CD4-positive, alpha-beta T cell (primary cell): ENCODE measurements at regions not wholly inside any gene's neighbourhood (a gene's known extent, or its start where the extent isn't known, plus 50 kb on each side); places are given as distances from the start of the nearest gene placed in this dataset.

Experiments used
- ATAC-seq: fragments of 200-7000 bp; cut with Tn5 transposase; one replicate; pipeline ENCODE4 v1.10.0; 2022; ENCODE audit warnings: mild to moderate bottlenecking; ENCODE audit not compliant: poor library complexity
- CTCF ChIA-PET: fragments of 350-600 bp; sonication (Branson Sonifier 250); formaldehyde crosslinking; loops from one replicate; lab custom pipeline; 2021; ENCODE audit warnings: antibody characterized with exemption, inconsistent platforms; lab: Charles Lee
- POLR2A ChIA-PET: fragments of 350-600 bp; sonication (Branson Sonifier 250); formaldehyde crosslinking; loops from one replicate; lab custom pipeline; 2021; ENCODE audit warnings: antibody characterized with exemption, inconsistent platforms; lab: Charles Lee
- DNase-seq, 14 experiments: peaks; one replicate each; pipeline ENCODE4 v3.0.0-alpha.2; 2013 to 2020; ENCODE audit warnings: mixed read lengths in 2 of 14
- H3K27ac ChIP-seq, 2 donors: one replicate each; pipeline versions ENCODE4 v1.5.1 to v1.7.0; 2013; ENCODE audit warnings: low read length in 2 of 2, low read depth in 1 of 2, mild to moderate bottlenecking in 1 of 2
- H3K27me3 ChIP-seq, 2 experiments: 1 replicate in 1 of 2; 2 replicates in 1 of 2; pipeline versions ENCODE4 v1.6.1 to v1.7.0; 2013; ENCODE audit warnings: low read length in 2 of 2, control low read depth in 1 of 2, mild to moderate bottlenecking in 1 of 2, moderate library complexity in 1 of 2; ENCODE audit not compliant: insufficient read depth in 2 of 2, control insufficient read depth in 1 of 2
- H3K36me3 ChIP-seq: one replicate; pipeline ENCODE4 v1.6.1; 2013; ENCODE audit warnings: low read length, control low read depth; ENCODE audit not compliant: insufficient read depth
- H3K4me1 ChIP-seq: one replicate; pipeline ENCODE4 v1.6.1; 2013; ENCODE audit warnings: low read length, control low read depth; ENCODE audit not compliant: insufficient read depth
- H3K4me3 ChIP-seq: one replicate; pipeline ENCODE4 v1.5.1; 2013; ENCODE audit warnings: mild to moderate bottlenecking, low read length, moderate library complexity
- H3K9me3 ChIP-seq, 2 experiments: 1 replicate in 1 of 2; 2 replicates in 1 of 2; pipeline versions ENCODE4 v1.6.1 to v1.7.0; 2013; ENCODE audit warnings: low read length in 2 of 2, mild to moderate bottlenecking in 2 of 2, control low read depth in 1 of 2, moderate library complexity in 1 of 2; ENCODE audit not compliant: control insufficient read depth in 1 of 2, insufficient read depth in 1 of 2
- H3K27ac Mint-ChIP-seq: one replicate; pipeline ENCODE4 v1.8.0; 2020; ENCODE audit warnings: mixed read lengths
- H3K27me3 Mint-ChIP-seq: one replicate; pipeline ENCODE4 v1.8.0; 2021; ENCODE audit warnings: mixed read lengths
- H3K36me3 Mint-ChIP-seq: one replicate; pipeline ENCODE4 v1.8.0; 2021; ENCODE audit warnings: low read depth, mixed read lengths
- H3K4me1 Mint-ChIP-seq: one replicate; pipeline ENCODE4 v1.8.0; 2021; ENCODE audit warnings: low read depth, mixed read lengths
- H3K4me3 Mint-ChIP-seq: one replicate; pipeline ENCODE4 v1.8.0; 2020; ENCODE audit warnings: mild to moderate bottlenecking, mixed read lengths
- H3K9me3 Mint-ChIP-seq: one replicate; pipeline ENCODE4 v1.8.0; 2020; ENCODE audit warnings: mixed read lengths
- intact Hi-C, 2 experiments: fragments of 100-400 bp; cut with DNase I in 1 of 2; cut with micrococcal nuclease in 1 of 2; formaldehyde crosslinking; loops; one replicate each; pipeline versions ENCODE4 v1.15.1 to v1.9.0; 2023 to 2025; cut with DNase I, micrococcal nuclease
- TF ChIP-seq, protein P1 (sequence below): fragments of 200-600 bp; IDR thresholded peaks from one replicate; pipeline ENCODE4 v1.8.0; 2022; ENCODE audit warnings: antibody characterized with exemption, mild to moderate bottlenecking

DNA sequence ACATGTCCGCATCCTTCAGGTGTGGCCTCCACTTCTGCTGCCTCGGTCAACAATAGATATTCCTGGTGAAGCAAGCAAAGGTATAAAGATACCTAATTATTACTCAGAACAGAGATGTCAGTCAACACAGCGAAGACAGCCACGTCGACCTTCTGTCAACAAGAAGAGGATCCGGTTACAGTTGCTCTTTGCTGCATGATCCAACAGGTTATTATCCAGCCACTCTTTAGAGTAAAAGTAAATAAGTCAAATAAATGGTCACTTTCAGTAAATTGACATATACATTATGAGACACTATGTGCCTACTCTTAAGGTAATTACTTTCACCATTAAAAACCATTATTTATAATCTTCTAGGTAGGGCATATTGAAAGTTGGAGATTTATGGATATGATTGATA is 356.8 kb upstream of the ATP11B start:
- no peaks in the 10 kb centered on the region for H3K36me3 Mint-ChIP-seq
- H3K4me1 Mint-ChIP-seq, result no peaks in the 10 kb centered on the region
- H3K27ac Mint-ChIP-seq, result no peak overlapping the region
- TF ChIP-seq, protein P1, sequence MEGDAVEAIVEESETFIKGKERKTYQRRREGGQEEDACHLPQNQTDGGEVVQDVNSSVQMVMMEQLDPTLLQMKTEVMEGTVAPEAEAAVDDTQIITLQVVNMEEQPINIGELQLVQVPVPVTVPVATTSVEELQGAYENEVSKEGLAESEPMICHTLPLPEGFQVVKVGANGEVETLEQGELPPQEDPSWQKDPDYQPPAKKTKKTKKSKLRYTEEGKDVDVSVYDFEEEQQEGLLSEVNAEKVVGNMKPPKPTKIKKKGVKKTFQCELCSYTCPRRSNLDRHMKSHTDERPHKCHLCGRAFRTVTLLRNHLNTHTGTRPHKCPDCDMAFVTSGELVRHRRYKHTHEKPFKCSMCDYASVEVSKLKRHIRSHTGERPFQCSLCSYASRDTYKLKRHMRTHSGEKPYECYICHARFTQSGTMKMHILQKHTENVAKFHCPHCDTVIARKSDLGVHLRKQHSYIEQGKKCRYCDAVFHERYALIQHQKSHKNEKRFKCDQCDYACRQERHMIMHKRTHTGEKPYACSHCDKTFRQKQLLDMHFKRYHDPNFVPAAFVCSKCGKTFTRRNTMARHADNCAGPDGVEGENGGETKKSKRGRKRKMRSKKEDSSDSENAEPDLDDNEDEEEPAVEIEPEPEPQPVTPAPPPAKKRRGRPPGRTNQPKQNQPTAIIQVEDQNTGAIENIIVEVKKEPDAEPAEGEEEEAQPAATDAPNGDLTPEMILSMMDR, result no peak
- no peaks in the 10 kb centered on the region for H3K36me3 ChIP-seq
- CTCF ChIA-PET, result no interaction called here
- H3K4me3 ChIP-seq, result no peak overlapping the region
- H3K27me3 Mint-ChIP-seq, result no peaks in the 10 kb centered on the region
- POLR2A ChIA-PET, result no interaction called here
- H3K9me3 Mint-ChIP-seq, result no peaks in the 10 kb centered on the region
- intact Hi-C loops, result no loop called here
- H3K4me3 Mint-ChIP-seq, result no peak overlapping the region
- H3K27ac ChIP-seq, result no peak overlapping the region
- H3K27me3 ChIP-seq, result no peaks in the 10 kb centered on the region
- no peaks in the 10 kb centered on the region for H3K4me1 ChIP-seq
- H3K9me3 ChIP-seq, result peaks cover 0 to 5% of the 10 kb centered on the region in 2 experiments
- no peak for ATAC-seq
- no peak for DNase-seq

DNA sequence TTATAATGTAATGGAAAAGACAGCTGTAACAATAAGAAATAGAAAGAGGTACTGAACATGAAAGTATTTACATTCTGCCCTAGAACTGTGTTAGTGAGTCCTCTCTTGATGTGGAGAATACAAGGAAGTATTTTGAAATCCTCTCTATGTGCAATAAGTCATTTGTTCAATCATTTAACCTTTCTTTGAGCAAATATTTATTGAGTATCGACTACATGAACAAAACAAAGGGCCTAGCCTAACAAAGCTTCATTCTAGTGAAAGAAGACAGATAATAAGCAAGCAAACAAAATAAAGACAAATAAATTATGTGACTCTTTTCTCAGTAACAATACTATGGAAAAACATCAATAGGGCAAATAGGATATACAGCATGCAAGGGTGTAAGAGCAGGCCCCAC is 354.9 kb upstream of the ATP11B start:
- no peaks in the 10 kb centered on the region for H3K4me1 ChIP-seq
- TF ChIP-seq, protein P1, result no peak
- H3K4me3 ChIP-seq, result no peak overlapping the region
- H3K4me1 Mint-ChIP-seq, result no peaks in the 10 kb centered on the region
- H3K9me3 ChIP-seq, result no peaks in the 10 kb centered on the region
- H3K36me3 ChIP-seq, result no peaks in the 10 kb centered on the region
- ATAC-seq (no peak), DNase-seq (no peak)
- intact Hi-C loops, result no loop called here
- H3K27ac Mint-ChIP-seq, result no peak overlapping the region
- ChIA-PET CTCF (no interaction called here), POLR2A (no interaction called here)
- no peak overlapping the region for H3K27ac ChIP-seq
- no peaks in the 10 kb centered on the region for H3K27me3 Mint-ChIP-seq
- no peaks in the 10 kb centered on the region for H3K36me3 Mint-ChIP-seq
- H3K9me3 Mint-ChIP-seq, result no peaks in the 10 kb centered on the region
- H3K27me3 ChIP-seq, result no peaks in the 10 kb centered on the region
- no peak overlapping the region for H3K4me3 Mint-ChIP-seq

DNA sequence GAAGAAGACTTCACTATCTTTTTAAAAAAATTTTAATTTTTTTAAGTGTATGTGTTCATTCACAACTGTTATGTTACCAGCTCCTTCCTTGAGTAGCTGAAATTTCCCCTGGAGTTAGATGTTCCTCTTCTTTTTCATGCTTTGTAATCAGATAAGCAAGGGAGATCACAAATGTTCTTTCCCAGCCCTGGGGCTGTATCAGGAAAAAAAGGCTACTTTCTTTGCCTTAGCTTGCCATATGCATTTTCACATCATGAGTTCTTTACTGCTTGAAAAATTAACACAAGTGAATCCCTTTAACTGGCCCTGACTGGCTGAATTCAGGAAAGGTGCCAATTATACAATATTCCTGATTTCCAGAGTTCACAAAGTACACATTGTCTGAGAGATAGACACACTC is 353.2 kb upstream of the ATP11B start:
- ATAC-seq (no peak), DNase-seq (no peak)
- intact Hi-C loops, result no loop called here
- POLR2A ChIA-PET, result no interaction called here
- Mint-ChIP-seq H3K4me3 (no peak overlapping the region), H3K27me3 (no peaks in the 10 kb centered on the region), H3K4me1 (no peaks in the 10 kb centered on the region), H3K36me3 (no peaks in the 10 kb centered on the region), H3K9me3 (no peaks in the 10 kb centered on the region), H3K27ac (no peak overlapping the region)
- Histone ChIP-seq H3K36me3 (no peaks in the 10 kb centered on the region), H3K9me3 (no peaks in the 10 kb centered on the region), H3K27ac (no peak overlapping the region), H3K4me1 (no peaks in the 10 kb centered on the region), H3K4me3 (no peak overlapping the region), H3K27me3 (no peaks in the 10 kb centered on the region)
- CTCF ChIA-PET, result no interaction called here
- TF ChIP-seq, protein P1, result no peak
